Transverse colon (tissue), 1 donor: ENCODE measurements at regions not wholly inside any gene's neighbourhood (a gene's known extent, or its start where the extent isn't known, plus 50 kb on each side); places are given as distances from the start of the nearest gene placed in this dataset.

Source experiments
- EP300 ChIP-seq: sonication (generic); formaldehyde crosslinking; IDR thresholded peaks from one replicate; pipeline ENCODE4 v1.6.1; 2017; ENCODE audit warnings: antibody characterized with exemption, low read depth
- POLR2A ChIP-seq: fragments of 450-650 bp; IDR thresholded peaks from one replicate; pipeline ENCODE4 v1.6.1; 2016; ENCODE audit warnings: antibody characterized with exemption, mild to moderate bottlenecking, moderate library complexity

DNA sequence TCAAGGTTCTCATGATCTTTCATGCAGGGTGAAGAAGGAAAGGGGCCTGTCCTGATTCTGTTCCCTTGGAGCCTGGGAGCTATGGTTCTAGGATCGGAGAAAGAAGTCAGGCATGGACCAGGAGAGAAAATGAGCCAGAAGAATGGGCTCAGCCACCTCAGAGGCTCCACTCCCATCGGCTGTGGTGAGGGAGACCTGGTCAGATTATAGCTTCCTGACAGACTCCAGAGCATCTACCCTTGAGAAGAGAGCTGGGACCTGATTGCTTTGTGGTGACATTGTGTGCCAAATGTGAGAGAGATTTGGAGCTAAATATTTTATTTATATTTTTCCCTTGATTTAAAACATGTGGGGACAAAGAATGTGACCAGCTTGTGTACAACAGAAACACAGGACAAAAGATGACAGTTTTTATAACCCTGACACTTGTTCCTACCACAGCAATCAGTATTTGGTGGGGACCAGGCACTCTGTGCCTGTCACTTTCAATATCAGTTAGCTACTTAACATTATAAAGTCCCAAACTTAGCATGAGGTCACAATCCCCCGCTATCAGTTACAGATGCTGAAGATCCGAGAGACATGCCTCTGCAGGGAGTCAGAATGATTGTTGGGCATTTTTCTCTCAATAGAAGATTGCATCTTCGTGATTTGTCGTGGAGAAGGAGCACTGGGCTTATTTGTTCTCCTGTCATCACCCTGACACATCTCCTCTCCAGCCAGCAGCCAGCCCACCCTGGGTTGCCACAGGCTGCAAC is 228.3 kb upstream of the ADAMTS16 start:
- TF ChIP-seq POLR2A (no peak), EP300 (no peak)
